GM23338 (cell line): ENCODE measurements at regions not wholly inside any gene's neighbourhood (a gene's known extent, or its start where the extent isn't known, plus 50 kb on each side); places are given as distances from the start of the nearest gene placed in this dataset.

Source experiments
- ATAC-seq: fragments of 200-7000 bp; cut with Tn5 transposase; 3 replicates; pipeline ENCODE4 v1.9.1; 2020
- DNase-seq: peaks from one replicate; pipeline ENCODE4 v3.0.0-alpha.2; 2015; ENCODE audit warnings: low spot score
- H2AFZ ChIP-seq: fragments of 200-600 bp; sonication (generic); 2 replicates; pipeline ENCODE4 v1.8.0; 2016; ENCODE audit warnings: antibody characterized with exemption, mild to moderate bottlenecking, moderate library complexity
- H3F3A ChIP-seq: fragments of 200-600 bp; sonication (generic); replicated peaks from 2 replicates; pipeline ENCODE4 v1.8.0; 2017; ENCODE audit warnings: antibody characterized with exemption, mixed run types, low read depth
- H3K27ac ChIP-seq: fragments of 200-600 bp; sonication (generic); 2 replicates; pipeline ENCODE4 v1.6.1; 2016; ENCODE audit warnings: low read depth
- H3K27me3 ChIP-seq: fragments of 200-600 bp; sonication (generic); 2 replicates; pipeline ENCODE4 v1.8.0; 2016; ENCODE audit warnings: mild to moderate bottlenecking, mixed run types, moderate library complexity; ENCODE audit not compliant: insufficient read depth
- H3K36me3 ChIP-seq: fragments of 200-600 bp; sonication (generic); 2 replicates; pipeline ENCODE4 v1.8.0; 2016; ENCODE audit warnings: mild to moderate bottlenecking; ENCODE audit not compliant: insufficient read depth
- H3K4me1 ChIP-seq: fragments of 200-600 bp; sonication (generic); 2 replicates; pipeline ENCODE4 v1.8.0; 2016; ENCODE audit warnings: mild to moderate bottlenecking, moderate library complexity; ENCODE audit not compliant: insufficient read depth
- H3K4me2 ChIP-seq: fragments of 200-600 bp; sonication (generic); 2 replicates; pipeline ENCODE4 v1.7.1; 2017; ENCODE audit warnings: mixed run types
- H3K4me3 ChIP-seq: fragments of 200-600 bp; sonication (generic); 2 replicates; pipeline ENCODE4 v1.6.1; 2016; ENCODE audit warnings: mixed run types
- H3K79me2 ChIP-seq: fragments of 200-600 bp; sonication (generic); replicated peaks from 2 replicates; pipeline ENCODE4 v1.8.0; 2017; ENCODE audit warnings: mild to moderate bottlenecking; ENCODE audit not compliant: insufficient read depth
- H3K9me2 ChIP-seq: fragments of 200-600 bp; sonication (generic); 2 replicates; pipeline ENCODE4 v1.8.0; 2017; ENCODE audit not compliant: insufficient read depth
- H4K20me1 ChIP-seq: fragments of 200-600 bp; sonication (generic); replicated peaks from 2 replicates; pipeline ENCODE4 v1.8.0; 2017; ENCODE audit warnings: mild to moderate bottlenecking; ENCODE audit not compliant: insufficient read depth
- H3K27ac Mint-ChIP-seq: 2 replicates; pipeline ENCODE4 v1.8.0; 2020; ENCODE audit warnings: inconsistent platforms, mild to moderate bottlenecking, moderate library complexity, mixed read lengths
- H3K27me3 Mint-ChIP-seq: 3 replicates; pipeline ENCODE4 v1.8.0; 2022; ENCODE audit warnings: low read depth, mild to moderate bottlenecking, moderate library complexity, mixed read lengths, inconsistent platforms; ENCODE audit not compliant: insufficient read depth, poor library complexity
- H3K36me3 Mint-ChIP-seq: 3 replicates; pipeline ENCODE4 v1.8.0; 2021; ENCODE audit warnings: low read depth, mild to moderate bottlenecking, inconsistent platforms, moderate library complexity, mixed read lengths
- H3K4me1 Mint-ChIP-seq: 3 replicates; pipeline ENCODE4 v1.8.0; 2020; ENCODE audit warnings: mild to moderate bottlenecking, inconsistent platforms, mixed read lengths
- H3K4me3 Mint-ChIP-seq: 3 replicates; pipeline ENCODE4 v1.8.0; 2021; ENCODE audit warnings: moderate library complexity, mild to moderate bottlenecking, inconsistent platforms, mixed read lengths
- H3K9me3 Mint-ChIP-seq: 3 replicates; pipeline ENCODE4 v1.8.0; 2020; ENCODE audit warnings: moderate library complexity, mild to moderate bottlenecking, inconsistent platforms, mixed read lengths
- CREB1 ChIP-seq: fragments of 250-450 bp; sonication (Bioruptor Pico); IDR thresholded peaks from 2 replicates; pipeline ENCODE4 v1.5.0; 2020; ENCODE audit warnings: low read depth, mild to moderate bottlenecking, moderate library complexity
- EZH2 ChIP-seq: fragments of 200-600 bp; sonication (generic); IDR thresholded peaks from one replicate; pipeline ENCODE4 v1.8.0; 2017; ENCODE audit warnings: antibody characterized with exemption, mild to moderate bottlenecking, low read depth; ENCODE audit not compliant: unreplicated experiment
- EZH2phosphoT487 ChIP-seq: fragments of 200-600 bp; sonication (generic); IDR thresholded peaks from one replicate; pipeline ENCODE4 v1.8.1; 2018; ENCODE audit warnings: antibody characterized with exemption; ENCODE audit not compliant: unreplicated experiment
- JUNB ChIP-seq: IDR thresholded peaks from one replicate; pipeline ENCODE4 v1.6.1; 2016; ENCODE audit warnings: antibody characterized with exemption; ENCODE audit not compliant: unreplicated experiment
- NANOG ChIP-seq: IDR thresholded peaks from 2 replicates; pipeline ENCODE4 v1.6.1; 2016; ENCODE audit warnings: antibody characterized with exemption, borderline replicate concordance
- POLR2AphosphoS5 ChIP-seq: IDR thresholded peaks from 2 replicates; pipeline ENCODE4 v1.6.1; 2016; ENCODE audit warnings: antibody characterized with exemption, low read depth
- STAT1 ChIP-seq: IDR thresholded peaks from one replicate; pipeline ENCODE4 v1.6.1; 2016; ENCODE audit warnings: antibody characterized with exemption; ENCODE audit not compliant: unreplicated experiment
- ZNF114 ChIP-seq: fragments of 250-450 bp; sonication (Bioruptor Pico); IDR thresholded peaks from 2 replicates; pipeline ENCODE4 v1.5.0; 2020; ENCODE audit warnings: mild to moderate bottlenecking, moderate library complexity
- ZNF331 ChIP-seq: fragments of 250-450 bp; sonication (Bioruptor Pico); IDR thresholded peaks from 2 replicates; pipeline ENCODE4 v1.5.0; 2020; ENCODE audit warnings: low read depth, mild to moderate bottlenecking, moderate library complexity
- TF ChIP-seq, protein P1 (sequence below): IDR thresholded peaks from 2 replicates; pipeline ENCODE4 v1.6.1; 2016; ENCODE audit warnings: antibody characterized with exemption
- TF ChIP-seq, protein P2 (sequence below): IDR thresholded peaks from one replicate; pipeline ENCODE4 v1.6.1; 2018; ENCODE audit warnings: antibody characterized with exemption; ENCODE audit not compliant: unreplicated experiment
- TF ChIP-seq, protein P3 (sequence below), 2 experiments: fragments of 200-600 bp in 1 of 2; sonication (generic) in 1 of 2; conservative IDR thresholded peaks; 2 replicates each; pipeline versions ENCODE4 v1.5.1 to v1.6.1; 2016 to 2017; ENCODE audit warnings: antibody characterized with exemption in 2 of 2, low read depth in 2 of 2, mild to moderate bottlenecking in 2 of 2, moderate library complexity in 1 of 2

DNA sequence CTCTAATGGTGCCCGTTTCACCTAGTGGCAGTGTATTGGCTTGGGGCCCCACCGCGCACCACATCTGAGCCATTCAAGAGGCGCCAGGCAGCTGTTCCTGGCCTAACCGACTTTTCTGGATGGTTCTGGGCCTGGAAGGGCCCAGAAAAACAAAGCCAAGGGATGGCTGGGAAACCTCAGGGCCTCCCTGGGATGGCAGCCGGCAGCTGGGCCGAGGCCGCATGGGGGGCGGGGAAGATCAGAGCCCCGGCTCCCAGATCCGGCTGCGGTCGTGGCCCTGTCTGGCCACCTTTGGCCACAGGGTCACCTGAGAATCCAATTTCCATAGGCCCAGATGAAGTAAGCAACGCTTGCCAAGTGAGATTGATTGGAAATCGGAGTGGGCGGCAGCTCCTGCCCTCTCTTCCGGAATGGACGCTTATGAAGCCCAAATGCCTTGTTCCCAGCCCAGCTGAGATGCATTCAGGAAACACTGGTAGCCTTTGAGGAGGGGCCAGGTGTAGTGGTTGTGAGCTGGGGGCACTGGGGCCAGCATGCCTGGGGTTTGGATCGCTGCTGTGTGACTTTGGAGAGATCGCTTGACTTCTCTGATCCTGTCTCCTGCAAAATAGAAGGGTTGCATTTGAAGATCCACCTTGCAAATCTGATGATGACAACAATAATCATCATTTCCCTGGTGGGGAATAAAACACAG lies 163.8 kb upstream of the GSE1 start:
- Histone ChIP-seq H3K4me1 (peaks cover 4% of the 10 kb centered on the region; the same call in 1 of the 2 replicates), H4K20me1 (no peaks in the 10 kb centered on the region), H3K4me2 (no peak overlapping the region), H3K27ac (no peak overlapping the region), H2AFZ (no peak overlapping the region), H3K4me3 (no peak overlapping the region), H3K27me3 (no peaks in the 10 kb centered on the region), H3K36me3 (no peaks in the 10 kb centered on the region), H3K9me2 (no peaks in the 10 kb centered on the region), H3F3A (no peaks in the 10 kb centered on the region), H3K79me2 (no peaks in the 10 kb centered on the region)
- TF ChIP-seq, protein P1, sequence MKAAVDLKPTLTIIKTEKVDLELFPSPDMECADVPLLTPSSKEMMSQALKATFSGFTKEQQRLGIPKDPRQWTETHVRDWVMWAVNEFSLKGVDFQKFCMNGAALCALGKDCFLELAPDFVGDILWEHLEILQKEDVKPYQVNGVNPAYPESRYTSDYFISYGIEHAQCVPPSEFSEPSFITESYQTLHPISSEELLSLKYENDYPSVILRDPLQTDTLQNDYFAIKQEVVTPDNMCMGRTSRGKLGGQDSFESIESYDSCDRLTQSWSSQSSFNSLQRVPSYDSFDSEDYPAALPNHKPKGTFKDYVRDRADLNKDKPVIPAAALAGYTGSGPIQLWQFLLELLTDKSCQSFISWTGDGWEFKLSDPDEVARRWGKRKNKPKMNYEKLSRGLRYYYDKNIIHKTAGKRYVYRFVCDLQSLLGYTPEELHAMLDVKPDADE = no peak
- TF ChIP-seq POLR2AphosphoS5 = no peak
- TF ChIP-seq EZH2phosphoT487 = no peak
- no peak for TF ChIP-seq ZNF114
- TF ChIP-seq STAT1 = no peak
- TF ChIP-seq CREB1 (CRISPR knock-in tag) = no peak
- no peak for TF ChIP-seq NANOG
- TF ChIP-seq EZH2 = no peak
- TF ChIP-seq JUNB = no peak
- no peak for TF ChIP-seq ZNF331
- peaks cover 26% of the 10 kb centered on the region for H3K4me1 Mint-ChIP-seq
- no peak overlapping the region for H3K27ac Mint-ChIP-seq
- DNase-seq (no peak), ATAC-seq (no peak)
- peaks cover 31% of the 10 kb centered on the region for H3K27me3 Mint-ChIP-seq
- no peak overlapping the region for H3K4me3 Mint-ChIP-seq
- H3K36me3 Mint-ChIP-seq = no peaks in the 10 kb centered on the region
- no peaks in the 10 kb centered on the region for H3K9me3 Mint-ChIP-seq

DNA sequence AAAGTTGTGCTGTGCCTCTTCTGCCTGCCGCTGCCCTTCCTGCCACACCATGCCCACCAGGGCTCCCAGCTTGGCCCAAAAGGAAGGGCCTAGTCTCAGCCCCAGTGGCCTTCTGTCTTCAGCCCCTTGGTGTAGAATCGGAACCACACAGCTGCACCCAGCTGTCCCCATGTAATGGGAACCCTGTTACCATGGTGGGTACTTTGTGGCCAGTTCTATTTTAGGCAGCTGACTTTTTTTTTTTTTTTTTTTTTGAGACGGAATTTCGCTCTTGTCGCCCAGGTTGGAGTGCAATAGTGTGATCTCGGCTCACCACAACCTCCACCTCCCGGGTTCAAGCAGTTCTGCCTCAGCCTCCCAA lies 163.3 kb upstream of the GSE1 start:
- Histone ChIP-seq H3K4me1 (peaks cover 4% of the 10 kb centered on the region; the same call in 1 of the 2 replicates), H3K79me2 (no peaks in the 10 kb centered on the region), H3K9me2 (no peaks in the 10 kb centered on the region), H3K27ac (no peak overlapping the region), H2AFZ (no peak overlapping the region), H3K4me2 (no peak overlapping the region), H4K20me1 (no peaks in the 10 kb centered on the region; the same call in 1 of the 2 replicates), H3K27me3 (no peaks in the 10 kb centered on the region), H3K4me3 (no peak overlapping the region), H3F3A (no peaks in the 10 kb centered on the region), H3K36me3 (no peaks in the 10 kb centered on the region)
- Mint-ChIP-seq H3K36me3 (no peaks in the 10 kb centered on the region), H3K27ac (no peak overlapping the region), H3K27me3 (peaks cover 32% of the 10 kb centered on the region), H3K4me3 (no peak overlapping the region), H3K4me1 (peaks cover 23% of the 10 kb centered on the region), H3K9me3 (no peaks in the 10 kb centered on the region)
- DNase-seq (no peak), ATAC-seq (no peak)
- TF ChIP-seq CREB1 (CRISPR knock-in tag) (no peak), STAT1 (no peak), JUNB (no peak), POLR2AphosphoS5 (no peak)
- TF ChIP-seq, protein P2, sequence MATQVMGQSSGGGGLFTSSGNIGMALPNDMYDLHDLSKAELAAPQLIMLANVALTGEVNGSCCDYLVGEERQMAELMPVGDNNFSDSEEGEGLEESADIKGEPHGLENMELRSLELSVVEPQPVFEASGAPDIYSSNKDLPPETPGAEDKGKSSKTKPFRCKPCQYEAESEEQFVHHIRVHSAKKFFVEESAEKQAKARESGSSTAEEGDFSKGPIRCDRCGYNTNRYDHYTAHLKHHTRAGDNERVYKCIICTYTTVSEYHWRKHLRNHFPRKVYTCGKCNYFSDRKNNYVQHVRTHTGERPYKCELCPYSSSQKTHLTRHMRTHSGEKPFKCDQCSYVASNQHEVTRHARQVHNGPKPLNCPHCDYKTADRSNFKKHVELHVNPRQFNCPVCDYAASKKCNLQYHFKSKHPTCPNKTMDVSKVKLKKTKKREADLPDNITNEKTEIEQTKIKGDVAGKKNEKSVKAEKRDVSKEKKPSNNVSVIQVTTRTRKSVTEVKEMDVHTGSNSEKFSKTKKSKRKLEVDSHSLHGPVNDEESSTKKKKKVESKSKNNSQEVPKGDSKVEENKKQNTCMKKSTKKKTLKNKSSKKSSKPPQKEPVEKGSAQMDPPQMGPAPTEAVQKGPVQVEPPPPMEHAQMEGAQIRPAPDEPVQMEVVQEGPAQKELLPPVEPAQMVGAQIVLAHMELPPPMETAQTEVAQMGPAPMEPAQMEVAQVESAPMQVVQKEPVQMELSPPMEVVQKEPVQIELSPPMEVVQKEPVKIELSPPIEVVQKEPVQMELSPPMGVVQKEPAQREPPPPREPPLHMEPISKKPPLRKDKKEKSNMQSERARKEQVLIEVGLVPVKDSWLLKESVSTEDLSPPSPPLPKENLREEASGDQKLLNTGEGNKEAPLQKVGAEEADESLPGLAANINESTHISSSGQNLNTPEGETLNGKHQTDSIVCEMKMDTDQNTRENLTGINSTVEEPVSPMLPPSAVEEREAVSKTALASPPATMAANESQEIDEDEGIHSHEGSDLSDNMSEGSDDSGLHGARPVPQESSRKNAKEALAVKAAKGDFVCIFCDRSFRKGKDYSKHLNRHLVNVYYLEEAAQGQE = no peak
- TF ChIP-seq, protein P3, sequence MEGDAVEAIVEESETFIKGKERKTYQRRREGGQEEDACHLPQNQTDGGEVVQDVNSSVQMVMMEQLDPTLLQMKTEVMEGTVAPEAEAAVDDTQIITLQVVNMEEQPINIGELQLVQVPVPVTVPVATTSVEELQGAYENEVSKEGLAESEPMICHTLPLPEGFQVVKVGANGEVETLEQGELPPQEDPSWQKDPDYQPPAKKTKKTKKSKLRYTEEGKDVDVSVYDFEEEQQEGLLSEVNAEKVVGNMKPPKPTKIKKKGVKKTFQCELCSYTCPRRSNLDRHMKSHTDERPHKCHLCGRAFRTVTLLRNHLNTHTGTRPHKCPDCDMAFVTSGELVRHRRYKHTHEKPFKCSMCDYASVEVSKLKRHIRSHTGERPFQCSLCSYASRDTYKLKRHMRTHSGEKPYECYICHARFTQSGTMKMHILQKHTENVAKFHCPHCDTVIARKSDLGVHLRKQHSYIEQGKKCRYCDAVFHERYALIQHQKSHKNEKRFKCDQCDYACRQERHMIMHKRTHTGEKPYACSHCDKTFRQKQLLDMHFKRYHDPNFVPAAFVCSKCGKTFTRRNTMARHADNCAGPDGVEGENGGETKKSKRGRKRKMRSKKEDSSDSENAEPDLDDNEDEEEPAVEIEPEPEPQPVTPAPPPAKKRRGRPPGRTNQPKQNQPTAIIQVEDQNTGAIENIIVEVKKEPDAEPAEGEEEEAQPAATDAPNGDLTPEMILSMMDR (conservative IDR thresholded peaks at IDR 0.05; ENCODE audit: low read depth in 2 of 2) = no peak
